Endothelial cell (in vitro differentiated cells): ENCODE measurements at regions not wholly inside any gene's neighbourhood (a gene's known extent, or its start where the extent isn't known, plus 50 kb on each side); places are given as distances from the start of the nearest gene placed in this dataset.

Experiments
- DNase-seq: peaks from one replicate; pipeline ENCODE4 v3.0.0; 2021; ENCODE audit warnings: low spot score
- H3K27ac Mint-ChIP-seq: one replicate; pipeline ENCODE4 v1.8.0; 2021; ENCODE audit warnings: mixed read lengths, inconsistent platforms; ENCODE audit not compliant: unreplicated experiment
- H3K27me3 Mint-ChIP-seq: one replicate; pipeline ENCODE4 v1.8.0; 2021; ENCODE audit warnings: mild to moderate bottlenecking, moderate library complexity, mixed read lengths, inconsistent platforms; ENCODE audit not compliant: unreplicated experiment
- H3K36me3 Mint-ChIP-seq: one replicate; pipeline ENCODE4 v1.8.0; 2021; ENCODE audit warnings: mild to moderate bottlenecking, low read depth, mixed read lengths, inconsistent platforms; ENCODE audit not compliant: unreplicated experiment
- H3K4me1 Mint-ChIP-seq: one replicate; pipeline ENCODE4 v1.8.0; 2021; ENCODE audit warnings: mild to moderate bottlenecking, mixed read lengths, inconsistent platforms; ENCODE audit not compliant: unreplicated experiment
- H3K4me3 Mint-ChIP-seq: one replicate; pipeline ENCODE4 v1.8.0; 2021; ENCODE audit warnings: mild to moderate bottlenecking, mixed read lengths, inconsistent platforms; ENCODE audit not compliant: unreplicated experiment
- H3K9me3 Mint-ChIP-seq: one replicate; pipeline ENCODE4 v1.8.0; 2021; ENCODE audit warnings: mixed read lengths, inconsistent platforms; ENCODE audit not compliant: unreplicated experiment
- TF ChIP-seq, protein P1 (sequence below): fragments of 200-600 bp; sonication (generic); IDR thresholded peaks from one replicate; pipeline ENCODE4 v1.5.0; 2021; ENCODE audit warnings: antibody characterized with exemption; ENCODE audit not compliant: unreplicated experiment

DNA sequence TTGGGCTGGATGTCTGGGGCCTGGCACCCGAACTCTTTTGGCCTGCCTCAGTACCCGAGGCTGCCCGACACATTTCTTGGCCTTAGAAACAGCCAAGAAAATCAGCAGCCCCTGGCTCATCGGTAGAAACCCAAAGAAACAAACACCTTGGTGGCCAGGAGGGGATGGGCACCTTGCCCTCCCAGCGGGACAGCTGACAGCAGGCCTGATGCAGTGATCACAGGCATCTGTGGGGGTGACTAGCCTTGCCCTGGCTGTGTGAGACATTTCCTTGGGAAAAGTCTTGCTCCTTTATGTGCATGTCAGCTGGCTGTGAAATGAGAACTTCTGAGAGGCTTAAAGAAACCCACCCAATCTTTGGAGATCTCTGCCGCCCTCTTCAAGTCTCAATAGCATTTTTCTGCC is 60.9 kb downstream of the SMIM38 start:
- TF ChIP-seq, protein P1, sequence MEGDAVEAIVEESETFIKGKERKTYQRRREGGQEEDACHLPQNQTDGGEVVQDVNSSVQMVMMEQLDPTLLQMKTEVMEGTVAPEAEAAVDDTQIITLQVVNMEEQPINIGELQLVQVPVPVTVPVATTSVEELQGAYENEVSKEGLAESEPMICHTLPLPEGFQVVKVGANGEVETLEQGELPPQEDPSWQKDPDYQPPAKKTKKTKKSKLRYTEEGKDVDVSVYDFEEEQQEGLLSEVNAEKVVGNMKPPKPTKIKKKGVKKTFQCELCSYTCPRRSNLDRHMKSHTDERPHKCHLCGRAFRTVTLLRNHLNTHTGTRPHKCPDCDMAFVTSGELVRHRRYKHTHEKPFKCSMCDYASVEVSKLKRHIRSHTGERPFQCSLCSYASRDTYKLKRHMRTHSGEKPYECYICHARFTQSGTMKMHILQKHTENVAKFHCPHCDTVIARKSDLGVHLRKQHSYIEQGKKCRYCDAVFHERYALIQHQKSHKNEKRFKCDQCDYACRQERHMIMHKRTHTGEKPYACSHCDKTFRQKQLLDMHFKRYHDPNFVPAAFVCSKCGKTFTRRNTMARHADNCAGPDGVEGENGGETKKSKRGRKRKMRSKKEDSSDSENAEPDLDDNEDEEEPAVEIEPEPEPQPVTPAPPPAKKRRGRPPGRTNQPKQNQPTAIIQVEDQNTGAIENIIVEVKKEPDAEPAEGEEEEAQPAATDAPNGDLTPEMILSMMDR, result no peak
- Mint-ChIP-seq H3K36me3 (no peaks in the 10 kb centered on the region), H3K9me3 (no peaks in the 10 kb centered on the region), H3K27ac (no peak overlapping the region), H3K4me3 (no peak overlapping the region), H3K27me3 (peaks cover 7% of the 10 kb centered on the region), H3K4me1 (no peaks in the 10 kb centered on the region)
- DNase-seq, result no peak

DNA sequence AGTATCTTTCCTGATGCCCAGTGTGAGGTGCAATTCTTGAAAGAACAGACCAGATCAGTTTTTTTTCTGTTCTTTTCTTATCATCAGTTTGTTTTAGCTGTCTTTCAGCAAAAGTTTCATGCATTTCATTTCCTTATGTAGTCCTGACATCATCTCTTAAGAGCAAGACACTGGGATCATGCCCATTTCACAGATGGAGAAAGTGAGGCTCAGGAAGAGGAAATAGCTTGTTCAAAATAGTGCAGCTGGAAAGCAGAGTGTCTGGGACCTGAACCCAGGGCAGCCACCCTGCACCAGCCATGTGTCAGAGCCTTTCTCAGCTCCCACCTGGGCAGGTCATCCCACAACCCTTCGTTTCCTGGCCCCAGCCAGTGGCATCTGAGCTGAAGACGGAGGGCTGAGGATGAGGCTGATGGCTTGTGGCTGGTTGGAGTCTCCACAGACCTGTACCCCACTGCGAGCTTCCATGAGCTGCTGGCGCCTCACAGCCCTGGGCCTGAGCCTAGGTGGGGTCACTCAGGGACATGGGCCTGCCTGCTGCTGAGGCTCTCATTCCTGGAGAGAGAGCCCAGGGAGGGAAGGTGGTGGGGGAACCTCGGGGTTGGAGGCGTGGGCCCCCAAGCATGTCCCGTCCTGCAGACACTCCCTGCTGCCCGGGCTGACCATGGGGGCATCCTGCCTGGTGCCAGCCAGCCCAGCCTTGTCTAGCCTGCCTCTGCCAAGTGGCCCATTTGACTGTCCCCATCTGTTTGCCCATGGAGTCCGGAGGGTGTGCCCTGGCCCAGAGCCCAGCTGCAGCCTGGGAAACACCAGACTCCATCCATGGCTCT is 61.8 kb downstream of the SMIM38 start:
- no peak for DNase-seq
- H3K4me1 Mint-ChIP-seq, result no peaks in the 10 kb centered on the region
- H3K9me3 Mint-ChIP-seq, result no peaks in the 10 kb centered on the region
- H3K27ac Mint-ChIP-seq, result no peak overlapping the region
- H3K4me3 Mint-ChIP-seq, result no peak overlapping the region
- TF ChIP-seq, protein P1, result no peak
- no peaks in the 10 kb centered on the region for H3K36me3 Mint-ChIP-seq
- peaks cover 7% of the 10 kb centered on the region for H3K27me3 Mint-ChIP-seq

DNA sequence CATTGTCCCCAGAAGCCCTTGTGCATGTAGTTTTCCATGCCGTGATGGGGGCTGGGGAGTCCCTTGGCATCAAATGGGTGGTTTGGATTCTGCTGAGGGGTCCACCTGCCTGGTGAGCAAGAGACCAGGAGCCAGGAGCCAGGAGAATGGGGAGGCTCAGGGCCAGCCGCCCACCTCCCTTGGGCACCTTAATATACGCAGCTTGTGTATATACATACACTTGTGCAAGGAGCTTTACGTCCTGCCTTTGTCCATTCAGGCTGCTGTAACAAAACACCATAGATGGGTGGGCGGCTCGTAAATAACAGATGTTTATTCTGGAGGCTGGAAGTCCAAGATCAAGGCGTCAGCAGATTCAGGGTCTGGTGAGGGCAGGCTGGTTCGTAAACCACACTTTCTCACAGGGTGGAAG is 62.5 kb downstream of the SMIM38 start:
- Mint-ChIP-seq H3K9me3 (no peaks in the 10 kb centered on the region), H3K36me3 (no peaks in the 10 kb centered on the region), H3K27me3 (peaks cover 4% of the 10 kb centered on the region), H3K4me1 (no peaks in the 10 kb centered on the region), H3K27ac (no peak overlapping the region), H3K4me3 (no peak overlapping the region)
- TF ChIP-seq, protein P1, result no peak
- DNase-seq, result no peak

DNA sequence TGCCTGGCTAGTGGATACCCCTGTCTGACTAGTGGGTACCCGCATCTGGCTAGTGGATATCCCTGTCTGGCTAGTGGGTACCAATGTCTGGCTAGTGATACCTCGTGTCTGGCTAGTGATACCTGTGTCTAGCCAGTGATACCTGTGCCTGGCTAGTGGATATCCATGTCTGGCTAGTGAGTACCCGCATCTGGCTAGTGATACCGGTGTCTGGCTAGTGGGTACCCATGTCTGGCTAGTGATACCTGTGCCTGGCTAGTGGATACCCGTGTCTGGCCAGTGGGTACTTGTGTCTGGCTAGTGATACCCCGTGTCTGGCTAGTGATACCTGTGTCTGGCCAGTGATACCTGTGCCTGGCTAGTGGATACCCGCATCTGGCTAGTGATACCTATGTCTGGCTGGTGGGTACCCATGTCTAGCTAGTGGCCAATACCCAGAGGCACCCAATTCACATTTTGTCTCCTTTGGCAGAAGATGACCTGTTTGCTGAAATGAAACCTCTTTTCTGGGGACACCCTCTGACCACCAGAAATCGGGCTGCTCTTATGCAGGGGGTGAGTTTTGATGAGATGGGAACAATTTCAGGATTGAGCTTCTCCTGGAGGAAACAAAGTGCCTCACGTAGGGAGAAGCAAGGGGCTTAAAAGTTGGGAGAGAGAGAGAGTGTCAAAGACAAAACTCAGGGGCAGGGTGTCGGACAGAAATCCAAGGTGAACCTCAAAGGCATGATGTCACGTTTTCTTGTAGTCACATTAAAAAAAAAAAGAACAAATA is 63.4 kb downstream of the SMIM38 start:
- no peak overlapping the region for H3K4me3 Mint-ChIP-seq
- H3K27me3 Mint-ChIP-seq, result peaks cover 4% of the 10 kb centered on the region
- TF ChIP-seq, protein P1, result no peak
- no peaks in the 10 kb centered on the region for H3K36me3 Mint-ChIP-seq
- no peaks in the 10 kb centered on the region for H3K4me1 Mint-ChIP-seq
- H3K27ac Mint-ChIP-seq, result no peak overlapping the region
- no peaks in the 10 kb centered on the region for H3K9me3 Mint-ChIP-seq
- no peak for DNase-seq

DNA sequence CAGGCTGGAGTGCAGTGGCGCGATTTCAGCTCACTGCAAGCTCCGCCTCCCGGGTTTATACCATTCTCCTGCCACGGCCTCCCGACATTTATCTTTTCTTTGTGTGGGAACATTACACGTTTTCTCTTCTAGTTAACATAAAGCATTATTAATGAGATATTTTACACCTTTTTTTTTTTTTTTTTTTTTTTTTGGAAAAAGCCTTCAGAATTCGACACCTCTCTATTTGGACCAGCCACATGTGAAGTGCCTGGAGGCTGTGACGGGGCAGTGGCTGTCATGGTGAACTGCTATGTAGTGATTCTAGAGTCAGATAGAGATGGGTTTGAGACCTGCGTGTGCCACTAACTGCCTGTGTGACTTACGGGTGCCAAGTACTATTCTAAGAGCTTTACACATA is 64.3 kb downstream of the SMIM38 start:
- H3K36me3 Mint-ChIP-seq, result no peaks in the 10 kb centered on the region
- DNase-seq, result no peak

More for the DNA sequence above, 64.3 kb downstream of the SMIM38 start:
- Mint-ChIP-seq H3K4me3 (no peak overlapping the region), H3K27ac (no peak overlapping the region), H3K4me1 (no peaks in the 10 kb centered on the region), H3K9me3 (no peaks in the 10 kb centered on the region), H3K27me3 (no peaks in the 10 kb centered on the region)
- TF ChIP-seq, protein P1, result no peak
